ENCODE measurements at regions not wholly inside any gene's neighbourhood (a gene's known extent, or its start where the extent isn't known, plus 50 kb on each side); places are given as distances from the start of the nearest gene placed in this dataset.

- intact Hi-C loops (cut with DNase I), result no loop called here
- Histone ChIP-seq H3K27ac (replicated peaks in 1 of 4) (no peak overlapping the region), H3K36me3 (no peaks in the 10 kb centered on the region), H3K4me3 (no peak overlapping the region), H3K27me3 (no peaks in the 10 kb centered on the region), H3K9me3 (no peaks in the 10 kb centered on the region), H3K4me1 (no peaks in the 10 kb centered on the region)
- no peak for TF ChIP-seq EP300 (IDR thresholded peaks at IDR 0.05)
- no peak for TF ChIP-seq POLR2A (IDR thresholded peaks at IDR 0.05; ENCODE audit: low read depth)
- TF ChIP-seq POLR2AphosphoS5 (IDR thresholded peaks at IDR 0.05), result no peak
- TF ChIP-seq, protein P1, sequence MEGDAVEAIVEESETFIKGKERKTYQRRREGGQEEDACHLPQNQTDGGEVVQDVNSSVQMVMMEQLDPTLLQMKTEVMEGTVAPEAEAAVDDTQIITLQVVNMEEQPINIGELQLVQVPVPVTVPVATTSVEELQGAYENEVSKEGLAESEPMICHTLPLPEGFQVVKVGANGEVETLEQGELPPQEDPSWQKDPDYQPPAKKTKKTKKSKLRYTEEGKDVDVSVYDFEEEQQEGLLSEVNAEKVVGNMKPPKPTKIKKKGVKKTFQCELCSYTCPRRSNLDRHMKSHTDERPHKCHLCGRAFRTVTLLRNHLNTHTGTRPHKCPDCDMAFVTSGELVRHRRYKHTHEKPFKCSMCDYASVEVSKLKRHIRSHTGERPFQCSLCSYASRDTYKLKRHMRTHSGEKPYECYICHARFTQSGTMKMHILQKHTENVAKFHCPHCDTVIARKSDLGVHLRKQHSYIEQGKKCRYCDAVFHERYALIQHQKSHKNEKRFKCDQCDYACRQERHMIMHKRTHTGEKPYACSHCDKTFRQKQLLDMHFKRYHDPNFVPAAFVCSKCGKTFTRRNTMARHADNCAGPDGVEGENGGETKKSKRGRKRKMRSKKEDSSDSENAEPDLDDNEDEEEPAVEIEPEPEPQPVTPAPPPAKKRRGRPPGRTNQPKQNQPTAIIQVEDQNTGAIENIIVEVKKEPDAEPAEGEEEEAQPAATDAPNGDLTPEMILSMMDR (IDR thresholded peaks at IDR 0.05), result no peak
- no peak for DNase-seq (ENCODE audit: extremely low spot score)
- 86% methylated on average over 12 of the region's 12 CpGs for WGBS
Observed at GRCh38 chr4:64880557-64880956, 471.3 kb upstream of the TECRL start.

GRCh38 chr4:64876021-64876420, 466.8 kb upstream of the TECRL start:
- no peak for DNase-seq (ENCODE audit: extremely low spot score)
- intact Hi-C loops (cut with DNase I), result no loop called here
- Histone ChIP-seq H3K27ac (replicated peaks in 1 of 4) (no peak overlapping the region), H3K36me3 (no peaks in the 10 kb centered on the region), H3K4me3 (no peak overlapping the region), H3K9me3 (no peaks in the 10 kb centered on the region), H3K4me1 (no peaks in the 10 kb centered on the region), H3K27me3 (no peaks in the 10 kb centered on the region)
- 76% methylated on average over 3 of the region's 3 CpGs for WGBS
- TF ChIP-seq, protein P1 (IDR thresholded peaks at IDR 0.05), result no peak
- TF ChIP-seq POLR2AphosphoS5 (IDR thresholded peaks at IDR 0.05), result no peak
- TF ChIP-seq EP300 (IDR thresholded peaks at IDR 0.05), result no peak
- no peak for TF ChIP-seq POLR2A (IDR thresholded peaks at IDR 0.05; ENCODE audit: low read depth)

DNA sequence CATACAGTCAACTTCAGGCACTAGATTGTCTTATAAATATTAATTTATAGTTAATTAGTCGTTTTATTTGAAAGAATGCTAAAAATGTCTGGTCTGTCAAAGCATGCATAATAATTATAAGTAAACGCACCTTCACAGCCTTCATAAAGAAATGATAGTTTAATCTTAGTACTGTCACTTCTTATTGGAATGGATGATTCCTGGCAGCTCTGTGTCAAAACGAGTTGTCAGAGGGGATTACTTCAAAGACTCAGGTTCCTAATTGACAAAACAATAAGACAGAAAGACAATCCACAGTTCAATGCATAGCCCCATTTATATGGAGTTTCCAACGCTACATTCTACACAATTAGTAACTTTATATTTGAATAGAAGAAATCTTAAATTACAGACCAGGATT, 461.3 kb upstream of the TECRL start:
- Histone ChIP-seq H3K4me1 (no peaks in the 10 kb centered on the region), H3K4me3 (no peak overlapping the region), H3K27ac (replicated peaks in 1 of 4) (no peak overlapping the region), H3K9me3 (no peaks in the 10 kb centered on the region), H3K36me3 (no peaks in the 10 kb centered on the region), H3K27me3 (no peaks in the 10 kb centered on the region)
- intact Hi-C loops (cut with DNase I), result no loop called here
- 57% methylated on average over 4 of the region's 4 CpGs for WGBS
- no peak for TF ChIP-seq POLR2A (IDR thresholded peaks at IDR 0.05; ENCODE audit: low read depth)
- TF ChIP-seq, protein P1 (IDR thresholded peaks at IDR 0.05), result no peak
- no peak for TF ChIP-seq POLR2AphosphoS5 (IDR thresholded peaks at IDR 0.05)
- no peak for TF ChIP-seq EP300 (IDR thresholded peaks at IDR 0.05)
- no peak for DNase-seq (ENCODE audit: extremely low spot score)

- H3K4me1 ChIP-seq, result no peaks in the 10 kb centered on the region
- no peak for DNase-seq (ENCODE audit: extremely low spot score)
- TF ChIP-seq, protein P1 (IDR thresholded peaks at IDR 0.05), result no peak
- TF ChIP-seq POLR2A (IDR thresholded peaks at IDR 0.05; ENCODE audit: low read depth) (no peak), EP300 (IDR thresholded peaks at IDR 0.05) (no peak), POLR2AphosphoS5 (IDR thresholded peaks at IDR 0.05) (no peak)
- no peaks in the 10 kb centered on the region for H3K36me3 ChIP-seq
- no peak overlapping the region for H3K27ac ChIP-seq (replicated peaks in 1 of 4)
- intact Hi-C loops (cut with DNase I), result no loop called here
- no peaks in the 10 kb centered on the region for H3K9me3 ChIP-seq
- no peak overlapping the region for H3K4me3 ChIP-seq
- WGBS, result 73% methylated on average over 5 of the region's 5 CpGs
- no peaks in the 10 kb centered on the region for H3K27me3 ChIP-seq
Observed at GRCh38 chr4:64857815-64858214, 448.6 kb upstream of the TECRL start.

DNA sequence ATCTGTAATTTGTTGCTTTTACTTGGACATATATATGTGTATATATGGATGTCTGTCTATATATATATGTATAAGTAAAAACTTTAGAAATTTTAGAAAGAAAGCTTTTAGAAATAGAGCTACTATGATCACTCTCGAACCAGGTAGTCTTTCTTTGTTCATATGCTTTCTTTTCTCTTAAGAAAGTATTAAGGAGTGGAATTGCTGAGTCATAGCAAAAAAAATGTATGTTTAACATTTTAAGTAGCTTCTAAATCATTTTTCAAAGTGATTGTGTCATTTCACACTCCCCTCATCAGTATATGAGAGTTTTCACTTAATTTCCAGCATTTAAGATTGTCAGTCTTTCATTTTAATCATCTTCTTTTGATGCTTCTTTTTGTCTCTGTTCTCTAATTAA, 447.9 kb upstream of the TECRL start:
- intact Hi-C loops (cut with DNase I), result no loop called here
- DNase-seq (ENCODE audit: extremely low spot score), result no peak

More for the DNA sequence above, 447.9 kb upstream of the TECRL start:
- H3K36me3 ChIP-seq, result no peaks in the 10 kb centered on the region
- H3K27ac ChIP-seq (replicated peaks in 1 of 4), result no peak overlapping the region
- H3K27me3 ChIP-seq, result no peaks in the 10 kb centered on the region
- 69% methylated on average over 1 of the region's 1 CpG for WGBS
- TF ChIP-seq, protein P1 (IDR thresholded peaks at IDR 0.05), result no peak
- TF ChIP-seq POLR2A (IDR thresholded peaks at IDR 0.05; ENCODE audit: low read depth), result no peak
- TF ChIP-seq POLR2AphosphoS5 (IDR thresholded peaks at IDR 0.05), result no peak
- no peak for TF ChIP-seq EP300 (IDR thresholded peaks at IDR 0.05)
- H3K4me3 ChIP-seq, result no peak overlapping the region
- no peaks in the 10 kb centered on the region for H3K4me1 ChIP-seq
- no peaks in the 10 kb centered on the region for H3K9me3 ChIP-seq
